Nephron progenitor cell (in vitro differentiated cells): ENCODE measurements at regions not wholly inside any gene's neighbourhood (a gene's known extent, or its start where the extent isn't known, plus 50 kb on each side); places are given as distances from the start of the nearest gene placed in this dataset.
"Not testable (repeated sequence)": the region's sequence is repeated elsewhere in the genome, so short reads cannot be mapped to it uniquely, and the experiment has no call there.

Source experiments
- DNase-seq: peaks from one replicate; pipeline ENCODE4 v3.0.0; 2021
- H3K27ac Mint-ChIP-seq: 2 replicates; pipeline ENCODE4 v1.8.0; 2021; ENCODE audit warnings: mild to moderate bottlenecking, moderate library complexity, mixed read lengths
- H3K27me3 Mint-ChIP-seq: 2 replicates; pipeline ENCODE4 v1.8.0; 2021; ENCODE audit warnings: mild to moderate bottlenecking, low read depth, mixed read lengths; ENCODE audit not compliant: poor library complexity
- H3K36me3 Mint-ChIP-seq: 2 replicates; pipeline ENCODE4 v1.8.0; 2021; ENCODE audit warnings: low read depth, mixed read lengths
- H3K4me1 Mint-ChIP-seq: 2 replicates; pipeline ENCODE4 v1.8.0; 2021; ENCODE audit warnings: mixed read lengths
- H3K4me3 Mint-ChIP-seq: 2 replicates; pipeline ENCODE4 v1.8.0; 2021; ENCODE audit warnings: mild to moderate bottlenecking, moderate library complexity, mixed read lengths
- H3K9me3 Mint-ChIP-seq: 2 replicates; pipeline ENCODE4 v1.8.0; 2021; ENCODE audit warnings: mild to moderate bottlenecking, moderate library complexity, mixed read lengths
- CTCF ChIP-seq: fragments of 200-600 bp; sonication (generic); IDR thresholded peaks from 2 replicates; pipeline ENCODE4 v1.5.0; 2021; ENCODE audit warnings: antibody characterized with exemption

- peak; percentile 62 for DNase-seq
- Mint-ChIP-seq H3K9me3 (peaks cover 10% of the 10 kb centered on the region), H3K4me3 (no peak overlapping the region), H3K4me1 (peaks cover 9% of the 10 kb centered on the region), H3K27ac (no peak overlapping the region), H3K27me3 (peaks cover 55% of the 10 kb centered on the region), H3K36me3 (no peaks in the 10 kb centered on the region)
- peak; percentile 30 for TF ChIP-seq CTCF
Observed at GRCh38 chr14:103281496-103282231, 52.4 kb upstream of the EIF5 start.

GRCh38 chr14:103282309-103282708, 51.7 kb upstream of the EIF5 start:
- not testable (repeated sequence) for H3K36me3 Mint-ChIP-seq, DNase-seq, H3K27ac Mint-ChIP-seq, H3K4me3 Mint-ChIP-seq, H3K9me3 Mint-ChIP-seq, H3K4me1 Mint-ChIP-seq
- H3K27me3 Mint-ChIP-seq, result peaks cover 48% of the 10 kb centered on the region

GRCh38 chr14:103282932-103283331, 51.1 kb upstream of the EIF5 start:
- Mint-ChIP-seq H3K36me3 (no peaks in the 10 kb centered on the region), H3K4me3 (no peak overlapping the region), H3K27ac (no peak overlapping the region), H3K27me3 (peaks cover 42% of the 10 kb centered on the region), H3K9me3 (peaks cover 6% of the 10 kb centered on the region), H3K4me1 (peaks cover 9% of the 10 kb centered on the region)
- DNase-seq, result no peak
- TF ChIP-seq CTCF, result no peak

GRCh38 chr14:103283916-103284315, 50.1 kb upstream of the EIF5 start:
- Mint-ChIP-seq H3K27me3 (peaks cover 33% of the 10 kb centered on the region), H3K36me3 (no peaks in the 10 kb centered on the region), H3K4me3 (no peak overlapping the region), H3K4me1 (peaks cover 9% of the 10 kb centered on the region), H3K27ac (no peak overlapping the region), H3K9me3 (peaks cover 3% of the 10 kb centered on the region)
- DNase-seq, result no peak
- TF ChIP-seq CTCF, result no peak
